Stimulated activated memory B cell treated with anti-CD40 and anti-IgM and Interleukin-4, amounts not matched to agents 10 μg/mL and 1 μg/mL and 100 μg/mL, for 72 hours (primary cell): ENCODE measurements at regions not wholly inside any gene's neighbourhood (a gene's known extent, or its start where the extent isn't known, plus 50 kb on each side); places are given as distances from the start of the nearest gene placed in this dataset.
A peak's percentile ranks its signal among the peaks of the same experiment; 100 is the strongest.

Experiments used
- ATAC-seq: fragments of 150-1000 bp; cut with Tn5 transposase; 2 replicates; pipeline ENCODE4 v1.10.0; 2021
- H3K27ac Mint-ChIP-seq: one replicate; pipeline ENCODE4 v1.8.0; 2022; ENCODE audit warnings: mild to moderate bottlenecking, mixed read lengths
- H3K27me3 Mint-ChIP-seq: one replicate; pipeline ENCODE4 v1.8.0; 2022; ENCODE audit warnings: mixed read lengths
- H3K36me3 Mint-ChIP-seq: one replicate; pipeline ENCODE4 v1.8.0; 2022; ENCODE audit warnings: mixed read lengths
- H3K4me1 Mint-ChIP-seq: one replicate; pipeline ENCODE4 v1.8.0; 2022; ENCODE audit warnings: mixed read lengths
- H3K4me3 Mint-ChIP-seq: one replicate; pipeline ENCODE4 v1.8.0; 2022; ENCODE audit warnings: mild to moderate bottlenecking, moderate library complexity, mixed read lengths
- H3K9me3 Mint-ChIP-seq: one replicate; pipeline ENCODE4 v1.8.0; 2022; ENCODE audit warnings: mixed read lengths

GRCh38 chr1:80639777-80640533 lies 1160.8 kb upstream of the ADGRL2 start:
- H3K27ac Mint-ChIP-seq, result no peak overlapping the region
- peaks cover 20% of the 10 kb centered on the region for H3K4me1 Mint-ChIP-seq
- peak overlapping the region; percentile 0 for H3K4me3 Mint-ChIP-seq

GRCh38 chr1:80633947-80634706 lies 1166.6 kb upstream of the ADGRL2 start:
- Mint-ChIP-seq H3K27me3 (no peaks in the 10 kb centered on the region), H3K27ac (peak overlapping the region; percentile 25), H3K36me3 (no peaks in the 10 kb centered on the region), H3K4me3 (no peak overlapping the region), H3K4me1 (peaks cover under 1% of the 10 kb centered on the region), H3K9me3 (peaks cover 9% of the 10 kb centered on the region)
- ATAC-seq, result no peak

More at GRCh38 chr1:80639777-80640533, 1160.8 kb upstream of the ADGRL2 start:
- H3K36me3 Mint-ChIP-seq, result no peaks in the 10 kb centered on the region
- H3K27me3 Mint-ChIP-seq, result no peaks in the 10 kb centered on the region
- peak; percentile 88 for ATAC-seq
- peaks cover 4% of the 10 kb centered on the region for H3K9me3 Mint-ChIP-seq

- no peaks in the 10 kb centered on the region for H3K36me3 Mint-ChIP-seq
- no peak for ATAC-seq
- H3K9me3 Mint-ChIP-seq, result peaks cover 9% of the 10 kb centered on the region
- H3K4me3 Mint-ChIP-seq, result no peak overlapping the region
- no peaks in the 10 kb centered on the region for H3K4me1 Mint-ChIP-seq
- H3K27ac Mint-ChIP-seq, result no peak overlapping the region
- H3K27me3 Mint-ChIP-seq, result no peaks in the 10 kb centered on the region
Measured at GRCh38 chr1:80632284-80632683, 1168.5 kb upstream of the ADGRL2 start.

GRCh38 chr1:80629304-80629837 lies 1171.4 kb upstream of the ADGRL2 start:
- H3K9me3 Mint-ChIP-seq, result peaks cover 4% of the 10 kb centered on the region
- H3K4me1 Mint-ChIP-seq, result no peaks in the 10 kb centered on the region
- H3K36me3 Mint-ChIP-seq, result no peaks in the 10 kb centered on the region
- no peak for ATAC-seq
- no peak overlapping the region for H3K27ac Mint-ChIP-seq
- no peak overlapping the region for H3K4me3 Mint-ChIP-seq
- no peaks in the 10 kb centered on the region for H3K27me3 Mint-ChIP-seq

GRCh38 chr1:80624682-80625081 lies 1176.1 kb upstream of the ADGRL2 start:
- Mint-ChIP-seq H3K36me3 (no peaks in the 10 kb centered on the region), H3K27ac (no peak overlapping the region), H3K4me3 (no peak overlapping the region), H3K4me1 (no peaks in the 10 kb centered on the region), H3K27me3 (no peaks in the 10 kb centered on the region), H3K9me3 (peaks cover 7% of the 10 kb centered on the region)
- ATAC-seq, result no peak

GRCh38 chr1:80607064-80607463 lies 1193.7 kb upstream of the ADGRL2 start:
- H3K27me3 Mint-ChIP-seq, result no peaks in the 10 kb centered on the region
- H3K36me3 Mint-ChIP-seq, result no peaks in the 10 kb centered on the region
- ATAC-seq, result peak; percentile 43
- no peak overlapping the region for H3K4me3 Mint-ChIP-seq
- no peaks in the 10 kb centered on the region for H3K4me1 Mint-ChIP-seq
- H3K9me3 Mint-ChIP-seq, result no peaks in the 10 kb centered on the region
- no peak overlapping the region for H3K27ac Mint-ChIP-seq

- H3K36me3 Mint-ChIP-seq, result peaks cover 14% of the 10 kb centered on the region
- H3K9me3 Mint-ChIP-seq, result peaks cover 26% of the 10 kb centered on the region
- ATAC-seq, result no peak
- H3K27me3 Mint-ChIP-seq, result no peaks in the 10 kb centered on the region
- H3K27ac Mint-ChIP-seq, result no peak overlapping the region
- H3K4me3 Mint-ChIP-seq, result no peak overlapping the region
- H3K4me1 Mint-ChIP-seq, result no peaks in the 10 kb centered on the region
Measured at GRCh38 chr1:80594013-80594412, 1206.7 kb upstream of the ADGRL2 start.

GRCh38 chr1:80593197-80593596 lies 1207.5 kb upstream of the ADGRL2 start:
- no peaks in the 10 kb centered on the region for H3K4me1 Mint-ChIP-seq
- no peaks in the 10 kb centered on the region for H3K27me3 Mint-ChIP-seq
- no peak overlapping the region for H3K4me3 Mint-ChIP-seq
- peaks cover 22% of the 10 kb centered on the region for H3K9me3 Mint-ChIP-seq
- H3K36me3 Mint-ChIP-seq, result peaks cover 14% of the 10 kb centered on the region
- no peak overlapping the region for H3K27ac Mint-ChIP-seq
- ATAC-seq, result no peak

- H3K27me3 Mint-ChIP-seq, result no peaks in the 10 kb centered on the region
- H3K4me1 Mint-ChIP-seq, result no peaks in the 10 kb centered on the region
- no peak overlapping the region for H3K4me3 Mint-ChIP-seq
- H3K27ac Mint-ChIP-seq, result no peak overlapping the region
- no peak for ATAC-seq
- peaks cover 10% of the 10 kb centered on the region for H3K9me3 Mint-ChIP-seq
- H3K36me3 Mint-ChIP-seq, result no peaks in the 10 kb centered on the region
Measured at GRCh38 chr1:80582980-80583379, 1217.8 kb upstream of the ADGRL2 start.

- H3K36me3 Mint-ChIP-seq, result no peaks in the 10 kb centered on the region
- no peak for ATAC-seq
- H3K4me1 Mint-ChIP-seq, result no peaks in the 10 kb centered on the region
Measured at GRCh38 chr1:80579055-80579454, 1221.7 kb upstream of the ADGRL2 start.

GRCh38 chr1:80566867-80567266 lies 1233.9 kb upstream of the ADGRL2 start:
- Mint-ChIP-seq H3K27ac (no peak overlapping the region), H3K27me3 (no peaks in the 10 kb centered on the region), H3K4me1 (no peaks in the 10 kb centered on the region), H3K9me3 (no peaks in the 10 kb centered on the region), H3K4me3 (no peak overlapping the region), H3K36me3 (no peaks in the 10 kb centered on the region)
- ATAC-seq, result no peak

More at GRCh38 chr1:80579055-80579454, 1221.7 kb upstream of the ADGRL2 start:
- H3K27ac Mint-ChIP-seq, result no peak overlapping the region
- H3K9me3 Mint-ChIP-seq, result peaks cover 6% of the 10 kb centered on the region
- no peaks in the 10 kb centered on the region for H3K27me3 Mint-ChIP-seq
- no peak overlapping the region for H3K4me3 Mint-ChIP-seq

GRCh38 chr1:80566123-80566522 lies 1234.6 kb upstream of the ADGRL2 start:
- no peaks in the 10 kb centered on the region for H3K27me3 Mint-ChIP-seq
- no peak overlapping the region for H3K4me3 Mint-ChIP-seq
- ATAC-seq, result no peak

GRCh38 chr1:80565406-80565805 lies 1235.3 kb upstream of the ADGRL2 start:
- no peaks in the 10 kb centered on the region for H3K9me3 Mint-ChIP-seq
- no peak for ATAC-seq
- no peaks in the 10 kb centered on the region for H3K36me3 Mint-ChIP-seq
- H3K4me1 Mint-ChIP-seq, result no peaks in the 10 kb centered on the region
- H3K4me3 Mint-ChIP-seq, result no peak overlapping the region
- no peaks in the 10 kb centered on the region for H3K27me3 Mint-ChIP-seq
- no peak overlapping the region for H3K27ac Mint-ChIP-seq

More at GRCh38 chr1:80566123-80566522, 1234.6 kb upstream of the ADGRL2 start:
- Mint-ChIP-seq H3K9me3 (no peaks in the 10 kb centered on the region), H3K27ac (no peak overlapping the region), H3K36me3 (no peaks in the 10 kb centered on the region), H3K4me1 (no peaks in the 10 kb centered on the region)

GRCh38 chr1:80542231-80542630 lies 1258.5 kb upstream of the ADGRL2 start:
- ATAC-seq, result no peak
- Mint-ChIP-seq H3K9me3 (no peaks in the 10 kb centered on the region), H3K36me3 (no peaks in the 10 kb centered on the region), H3K27ac (no peak overlapping the region), H3K4me3 (no peak overlapping the region), H3K27me3 (no peaks in the 10 kb centered on the region), H3K4me1 (no peaks in the 10 kb centered on the region)

- no peak overlapping the region for H3K4me3 Mint-ChIP-seq
- no peaks in the 10 kb centered on the region for H3K27me3 Mint-ChIP-seq
- no peaks in the 10 kb centered on the region for H3K36me3 Mint-ChIP-seq
- no peak overlapping the region for H3K27ac Mint-ChIP-seq
- H3K4me1 Mint-ChIP-seq, result no peaks in the 10 kb centered on the region
- no peaks in the 10 kb centered on the region for H3K9me3 Mint-ChIP-seq
- ATAC-seq, result no peak
Measured at GRCh38 chr1:80540596-80540995, 1260.1 kb upstream of the ADGRL2 start.

GRCh38 chr1:80540149-80540548 lies 1260.6 kb upstream of the ADGRL2 start:
- no peak overlapping the region for H3K4me3 Mint-ChIP-seq

More at GRCh38 chr1:80540149-80540548, 1260.6 kb upstream of the ADGRL2 start:
- no peaks in the 10 kb centered on the region for H3K9me3 Mint-ChIP-seq
- H3K36me3 Mint-ChIP-seq, result no peaks in the 10 kb centered on the region
- no peak for ATAC-seq
- H3K27ac Mint-ChIP-seq, result no peak overlapping the region
- no peaks in the 10 kb centered on the region for H3K27me3 Mint-ChIP-seq
- peaks cover 2% of the 10 kb centered on the region for H3K4me1 Mint-ChIP-seq
